ENCODE measurements at regions not wholly inside any gene's neighbourhood (a gene's known extent, or its start where the extent isn't known, plus 50 kb on each side); places are given as distances from the start of the nearest gene placed in this dataset.

DNA sequence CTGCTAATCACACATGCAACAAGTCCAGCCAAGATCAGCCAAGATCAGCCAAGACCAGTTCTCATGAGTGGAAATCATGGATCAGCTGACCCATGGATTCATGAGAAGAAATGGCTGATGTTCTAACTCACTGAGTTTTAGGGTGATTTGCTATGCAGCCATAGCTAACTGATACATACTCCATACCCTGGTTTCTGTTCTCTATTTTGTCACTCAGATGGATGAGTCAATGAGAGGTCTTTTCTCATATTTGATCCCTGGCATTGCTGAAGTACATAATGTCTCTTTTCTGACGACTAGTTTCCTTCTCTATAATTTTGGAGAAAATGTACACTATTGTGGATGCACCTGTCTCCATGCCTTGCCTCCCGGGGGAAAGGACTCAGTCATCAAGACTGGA is 118.4 kb upstream of the LY86 start:
- TF ChIP-seq, protein P1, sequence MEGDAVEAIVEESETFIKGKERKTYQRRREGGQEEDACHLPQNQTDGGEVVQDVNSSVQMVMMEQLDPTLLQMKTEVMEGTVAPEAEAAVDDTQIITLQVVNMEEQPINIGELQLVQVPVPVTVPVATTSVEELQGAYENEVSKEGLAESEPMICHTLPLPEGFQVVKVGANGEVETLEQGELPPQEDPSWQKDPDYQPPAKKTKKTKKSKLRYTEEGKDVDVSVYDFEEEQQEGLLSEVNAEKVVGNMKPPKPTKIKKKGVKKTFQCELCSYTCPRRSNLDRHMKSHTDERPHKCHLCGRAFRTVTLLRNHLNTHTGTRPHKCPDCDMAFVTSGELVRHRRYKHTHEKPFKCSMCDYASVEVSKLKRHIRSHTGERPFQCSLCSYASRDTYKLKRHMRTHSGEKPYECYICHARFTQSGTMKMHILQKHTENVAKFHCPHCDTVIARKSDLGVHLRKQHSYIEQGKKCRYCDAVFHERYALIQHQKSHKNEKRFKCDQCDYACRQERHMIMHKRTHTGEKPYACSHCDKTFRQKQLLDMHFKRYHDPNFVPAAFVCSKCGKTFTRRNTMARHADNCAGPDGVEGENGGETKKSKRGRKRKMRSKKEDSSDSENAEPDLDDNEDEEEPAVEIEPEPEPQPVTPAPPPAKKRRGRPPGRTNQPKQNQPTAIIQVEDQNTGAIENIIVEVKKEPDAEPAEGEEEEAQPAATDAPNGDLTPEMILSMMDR (IDR thresholded peaks at IDR 0.05; ENCODE audit: insufficient read depth, low read length, poor library complexity, severe bottlenecking), result no peak
- TF ChIP-seq EZH2phosphoT487 (conservative IDR thresholded peaks at IDR 0.05; ENCODE audit: low read length), result no peak
- no peak overlapping the region for H3K4me2 ChIP-seq (ENCODE audit: low read depth, low read length, poor library complexity, severe bottlenecking)

DNA sequence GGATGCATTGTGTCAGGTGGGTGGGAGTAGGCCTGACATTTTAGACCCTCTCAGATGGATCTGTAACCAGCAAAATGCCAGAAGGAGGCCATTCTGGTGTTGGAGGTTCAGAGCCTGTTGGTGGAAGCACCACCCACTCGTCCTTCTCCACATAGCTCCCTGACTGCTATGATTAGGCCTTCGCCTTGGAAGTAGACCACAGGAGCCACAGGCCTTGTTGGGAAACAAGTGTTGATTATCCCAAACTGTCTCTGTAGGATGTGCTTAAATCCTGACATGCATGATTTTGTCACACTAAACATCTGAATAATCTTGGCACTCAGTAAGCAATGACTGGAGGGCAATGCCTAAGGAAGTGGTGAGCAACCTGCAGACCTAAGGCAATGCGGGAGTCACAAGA is 117.2 kb upstream of the LY86 start:
- Histone ChIP-seq H3K4me2 (ENCODE audit: low read depth, low read length, poor library complexity, severe bottlenecking) (no peak overlapping the region), H3K9ac (ENCODE audit: low read length) (no peak overlapping the region), H3K4me3 (ENCODE audit: insufficient read depth, low read length, poor library complexity, severe bottlenecking) (no peak overlapping the region), H3K27me3 (ENCODE audit: low read length) (no peaks in the 10 kb centered on the region), H3K9me3 (ENCODE audit: insufficient read depth, low read length) (no peaks in the 10 kb centered on the region), H3K36me3 (ENCODE audit: low read length) (no peaks in the 10 kb centered on the region), H3K27ac (ENCODE audit: low read depth, low read length) (no peak overlapping the region), H2AFZ (ENCODE audit: low read depth, low read length, severe bottlenecking) (no peak overlapping the region), H3K79me2 (ENCODE audit: insufficient read depth, low read length) (no peaks in the 10 kb centered on the region), H3F3A (ENCODE audit: insufficient read depth) (no peaks in the 10 kb centered on the region), H3K9me2 (replicated peaks; ENCODE audit: insufficient read depth, low read length) (no peaks in the 10 kb centered on the region), H4K20me1 (ENCODE audit: low read depth, low read length) (no peaks in the 10 kb centered on the region)
- no peak for TF ChIP-seq EZH2phosphoT487 (conservative IDR thresholded peaks at IDR 0.05; ENCODE audit: low read length)
- TF ChIP-seq, protein P1 (IDR thresholded peaks at IDR 0.05; ENCODE audit: insufficient read depth, low read length, poor library complexity, severe bottlenecking), result no peak

More for the DNA sequence above, 118.4 kb upstream of the LY86 start:
- H3K9ac ChIP-seq (ENCODE audit: low read length), result no peak overlapping the region
- no peaks in the 10 kb centered on the region for H3K36me3 ChIP-seq (ENCODE audit: low read length)
- H4K20me1 ChIP-seq (ENCODE audit: low read depth, low read length), result no peaks in the 10 kb centered on the region
- H3K79me2 ChIP-seq (ENCODE audit: insufficient read depth, low read length), result no peaks in the 10 kb centered on the region
- H3F3A ChIP-seq (ENCODE audit: insufficient read depth), result no peaks in the 10 kb centered on the region
- no peaks in the 10 kb centered on the region for H3K27me3 ChIP-seq (ENCODE audit: low read length)
- H2AFZ ChIP-seq (ENCODE audit: low read depth, low read length, severe bottlenecking), result no peak overlapping the region
- H3K9me3 ChIP-seq (ENCODE audit: insufficient read depth, low read length), result no peaks in the 10 kb centered on the region
- no peak overlapping the region for H3K4me3 ChIP-seq (ENCODE audit: insufficient read depth, low read length, poor library complexity, severe bottlenecking)
- H3K27ac ChIP-seq (ENCODE audit: low read depth, low read length), result no peak overlapping the region
- no peaks in the 10 kb centered on the region for H3K9me2 ChIP-seq (replicated peaks; ENCODE audit: insufficient read depth, low read length)

DNA sequence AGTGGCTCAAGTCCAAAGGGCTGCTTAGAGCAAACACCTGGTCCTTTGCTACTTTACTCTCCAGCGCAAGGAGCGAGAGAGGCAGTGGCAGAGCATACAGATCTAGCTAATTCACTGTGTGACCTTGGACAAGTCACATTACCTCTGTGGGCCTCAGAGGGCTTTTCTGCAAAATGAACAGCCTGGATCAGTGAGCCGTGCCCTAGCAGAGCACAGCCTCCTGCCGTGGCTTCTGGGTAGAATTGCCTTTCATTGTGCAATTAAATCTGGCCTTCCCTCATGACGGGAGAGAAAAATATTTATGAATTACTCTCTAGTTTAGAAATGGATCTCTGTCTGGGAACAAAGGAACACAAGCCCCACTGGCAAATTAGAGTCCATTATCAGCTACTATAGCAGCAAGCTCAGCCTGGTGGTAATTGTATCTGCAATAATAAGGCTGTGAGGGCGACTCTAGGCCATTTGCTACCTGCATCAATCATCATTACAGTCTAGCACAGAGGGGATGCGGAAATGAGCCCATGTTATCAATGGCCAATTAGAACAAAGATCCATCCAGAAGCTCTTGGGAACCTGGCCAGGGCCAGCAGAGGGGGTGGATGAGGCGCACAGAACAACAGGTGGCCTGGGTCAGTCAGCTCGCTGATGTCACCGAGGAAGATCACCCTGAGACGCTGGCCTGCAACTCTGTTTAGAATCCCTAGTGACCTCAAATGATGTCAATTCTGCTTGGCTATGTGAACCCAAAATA is 114.2 kb upstream of the LY86 start:
- no peaks in the 10 kb centered on the region for H3F3A ChIP-seq (ENCODE audit: insufficient read depth)
- no peaks in the 10 kb centered on the region; the same call in 1 of the 2 replicates for H3K9me2 ChIP-seq (replicated peaks; ENCODE audit: insufficient read depth, low read length)
- no peak overlapping the region for H2AFZ ChIP-seq (ENCODE audit: low read depth, low read length, severe bottlenecking)
- H3K9me3 ChIP-seq (ENCODE audit: insufficient read depth, low read length), result no peaks in the 10 kb centered on the region
- no peaks in the 10 kb centered on the region for H3K79me2 ChIP-seq (ENCODE audit: insufficient read depth, low read length)
- no peak overlapping the region for H3K9ac ChIP-seq (ENCODE audit: low read length)
- H3K27me3 ChIP-seq (ENCODE audit: low read length), result no peaks in the 10 kb centered on the region
- H3K27ac ChIP-seq (ENCODE audit: low read depth, low read length), result no peak overlapping the region
- no peak overlapping the region for H3K4me2 ChIP-seq (ENCODE audit: low read depth, low read length, poor library complexity, severe bottlenecking)
- no peaks in the 10 kb centered on the region for H3K36me3 ChIP-seq (ENCODE audit: low read length)
- H4K20me1 ChIP-seq (ENCODE audit: low read depth, low read length), result no peaks in the 10 kb centered on the region
- H3K4me3 ChIP-seq (ENCODE audit: insufficient read depth, low read length, poor library complexity, severe bottlenecking), result no peak overlapping the region
- no peak for TF ChIP-seq EZH2phosphoT487 (conservative IDR thresholded peaks at IDR 0.05; ENCODE audit: low read length)
- TF ChIP-seq, protein P1 (IDR thresholded peaks at IDR 0.05; ENCODE audit: insufficient read depth, low read length, poor library complexity, severe bottlenecking), result no peak
